SK-N-SH treated with all-trans-retinoic acid at 6 μM for 48 hours (cell line): ENCODE measurements at regions not wholly inside any gene's neighbourhood (a gene's known extent, or its start where the extent isn't known, plus 50 kb on each side); places are given as distances from the start of the nearest gene placed in this dataset.

Source experiments
- ATAC-seq: fragments of 200-7000 bp; cut with Tn5 transposase; 3 replicates; pipeline ENCODE4 v1.9.1; 2020; ENCODE audit warnings: mild to moderate bottlenecking, moderate library complexity
- ARNTL ChIP-seq: fragments of 450-650 bp; formaldehyde crosslinking; IDR thresholded peaks from 2 replicates; pipeline ENCODE4 v1.5.0; 2020; ENCODE audit warnings: low read depth, mild to moderate bottlenecking, moderate library complexity, borderline replicate concordance
- BACH2 ChIP-seq: fragments of 250-450 bp; sonication (Bioruptor Pico); IDR thresholded peaks from 2 replicates; pipeline ENCODE4 v1.9.0; 2021; ENCODE audit warnings: mild to moderate bottlenecking, borderline replicate concordance
- CSDC2 ChIP-seq: fragments of 250-450 bp; sonication (Bioruptor Pico); IDR thresholded peaks from 2 replicates; pipeline ENCODE4 v1.5.0; 2020; ENCODE audit warnings: mild to moderate bottlenecking, moderate library complexity
- ESRRG ChIP-seq: fragments of 250-450 bp; sonication (Bioruptor Pico); IDR thresholded peaks from 2 replicates; pipeline ENCODE4 v1.6.1; 2021; ENCODE audit warnings: mild to moderate bottlenecking
- GLIS3 ChIP-seq: fragments of 250-450 bp; sonication (Bioruptor Pico); IDR thresholded peaks from 2 replicates; pipeline ENCODE4 v1.5.0; 2020; ENCODE audit warnings: mild to moderate bottlenecking, moderate library complexity
- ISL1 ChIP-seq: fragments of 250-450 bp; sonication (Bioruptor Pico); IDR thresholded peaks from 2 replicates; pipeline ENCODE4 v2.1.2; 2022; ENCODE audit warnings: mild to moderate bottlenecking, moderate library complexity
- PPARA ChIP-seq: fragments of 250-450 bp; sonication (Bioruptor Pico); IDR thresholded peaks from 2 replicates; pipeline ENCODE4 v1.5.0; 2020; ENCODE audit warnings: mild to moderate bottlenecking, borderline replicate concordance
- RARB ChIP-seq: fragments of 250-450 bp; sonication (Bioruptor Pico); IDR thresholded peaks from 2 replicates; pipeline ENCODE4 v1.8.0; 2021; ENCODE audit warnings: mild to moderate bottlenecking, moderate library complexity
- SNAI2 ChIP-seq: fragments of 250-450 bp; sonication (Bioruptor Pico); IDR thresholded peaks from 2 replicates; pipeline ENCODE4 v1.5.0; 2020; ENCODE audit warnings: mild to moderate bottlenecking, moderate library complexity
- TCF4 ChIP-seq: fragments of 250-450 bp; sonication (Bioruptor Pico); IDR thresholded peaks from 2 replicates; pipeline ENCODE4 v1.8.0; 2021; ENCODE audit warnings: mild to moderate bottlenecking, moderate library complexity, borderline replicate concordance
- TOX ChIP-seq: fragments of 250-450 bp; sonication (Bioruptor Pico); IDR thresholded peaks from 2 replicates; pipeline ENCODE4 v1.8.0; 2021; ENCODE audit warnings: mild to moderate bottlenecking, moderate library complexity, borderline replicate concordance
- ZC3H10 ChIP-seq: fragments of 250-450 bp; sonication (Bioruptor Pico); IDR thresholded peaks from 2 replicates; pipeline ENCODE4 v1.5.1; 2021; ENCODE audit warnings: mild to moderate bottlenecking, moderate library complexity
- ZFP3 ChIP-seq: fragments of 250-450 bp; sonication (Bioruptor Pico); IDR thresholded peaks from 2 replicates; pipeline ENCODE4 v1.5.0; 2020; ENCODE audit warnings: mild to moderate bottlenecking, moderate library complexity
- ZFP30 ChIP-seq: fragments of 450-650 bp; formaldehyde crosslinking; IDR thresholded peaks from 2 replicates; pipeline ENCODE4 v1.5.0; 2022; ENCODE audit warnings: mild to moderate bottlenecking, moderate library complexity
- ZNF565 ChIP-seq: fragments of 450-650 bp; formaldehyde crosslinking; conservative IDR thresholded peaks from 2 replicates; pipeline ENCODE4 v1.5.0; 2020; ENCODE audit warnings: low read depth, mild to moderate bottlenecking, moderate library complexity
- ZNF70 ChIP-seq: fragments of 450-650 bp; formaldehyde crosslinking; IDR thresholded peaks from 2 replicates; pipeline ENCODE4 v1.5.0; 2020; ENCODE audit warnings: mild to moderate bottlenecking, moderate library complexity
- ZNF8 ChIP-seq: fragments of 450-650 bp; formaldehyde crosslinking; IDR thresholded peaks from 2 replicates; pipeline ENCODE4 v1.5.0; 2020; ENCODE audit warnings: mild to moderate bottlenecking, moderate library complexity
- TF ChIP-seq, protein P1 (sequence below): fragments of 250-450 bp; sonication (Bioruptor Pico); IDR thresholded peaks from 2 replicates; pipeline ENCODE4 v1.5.0; 2020; ENCODE audit warnings: mild to moderate bottlenecking, moderate library complexity
- TF ChIP-seq, protein P2 (sequence below): fragments of 250-450 bp; sonication (Bioruptor Pico); IDR thresholded peaks from 2 replicates; pipeline ENCODE4 v1.8.0; 2021; ENCODE audit warnings: low read depth, mild to moderate bottlenecking, moderate library complexity, borderline replicate concordance
- TF ChIP-seq, protein P3 (sequence below): fragments of 250-450 bp; sonication (Bioruptor Pico); IDR thresholded peaks from 2 replicates; pipeline ENCODE4 v1.8.0; 2020; ENCODE audit warnings: mild to moderate bottlenecking, moderate library complexity, borderline replicate concordance
- TF ChIP-seq, protein P4 (sequence below): fragments of 250-450 bp; sonication (Bioruptor Pico); IDR thresholded peaks from 2 replicates; pipeline ENCODE4 v1.5.1; 2021; ENCODE audit warnings: mild to moderate bottlenecking, moderate library complexity

DNA sequence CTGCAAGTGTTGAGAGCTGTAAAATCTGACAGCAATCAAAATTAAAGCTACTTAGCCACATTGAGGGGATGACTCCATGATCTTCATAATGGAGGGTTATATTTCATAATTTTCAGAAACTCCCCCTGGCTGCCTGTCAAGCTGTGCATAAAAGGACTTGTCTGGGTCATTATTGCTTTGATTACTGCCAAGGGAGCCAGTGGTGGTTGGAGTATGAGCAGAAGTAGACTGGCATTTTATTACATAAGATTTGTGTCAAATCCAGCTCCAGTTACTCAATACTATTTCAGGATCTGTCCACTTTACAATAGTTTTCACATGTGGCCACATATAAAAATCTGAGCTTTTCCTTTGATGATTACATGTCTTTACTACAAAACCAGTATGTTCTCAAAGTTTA is 108.9 kb upstream of the SLC5A12 start:
- no peak for TF ChIP-seq ZNF70 (CRISPR knock-in tag)
- TF ChIP-seq ZNF8, result no peak
- no peak for TF ChIP-seq PPARA
- TF ChIP-seq, protein P1, sequence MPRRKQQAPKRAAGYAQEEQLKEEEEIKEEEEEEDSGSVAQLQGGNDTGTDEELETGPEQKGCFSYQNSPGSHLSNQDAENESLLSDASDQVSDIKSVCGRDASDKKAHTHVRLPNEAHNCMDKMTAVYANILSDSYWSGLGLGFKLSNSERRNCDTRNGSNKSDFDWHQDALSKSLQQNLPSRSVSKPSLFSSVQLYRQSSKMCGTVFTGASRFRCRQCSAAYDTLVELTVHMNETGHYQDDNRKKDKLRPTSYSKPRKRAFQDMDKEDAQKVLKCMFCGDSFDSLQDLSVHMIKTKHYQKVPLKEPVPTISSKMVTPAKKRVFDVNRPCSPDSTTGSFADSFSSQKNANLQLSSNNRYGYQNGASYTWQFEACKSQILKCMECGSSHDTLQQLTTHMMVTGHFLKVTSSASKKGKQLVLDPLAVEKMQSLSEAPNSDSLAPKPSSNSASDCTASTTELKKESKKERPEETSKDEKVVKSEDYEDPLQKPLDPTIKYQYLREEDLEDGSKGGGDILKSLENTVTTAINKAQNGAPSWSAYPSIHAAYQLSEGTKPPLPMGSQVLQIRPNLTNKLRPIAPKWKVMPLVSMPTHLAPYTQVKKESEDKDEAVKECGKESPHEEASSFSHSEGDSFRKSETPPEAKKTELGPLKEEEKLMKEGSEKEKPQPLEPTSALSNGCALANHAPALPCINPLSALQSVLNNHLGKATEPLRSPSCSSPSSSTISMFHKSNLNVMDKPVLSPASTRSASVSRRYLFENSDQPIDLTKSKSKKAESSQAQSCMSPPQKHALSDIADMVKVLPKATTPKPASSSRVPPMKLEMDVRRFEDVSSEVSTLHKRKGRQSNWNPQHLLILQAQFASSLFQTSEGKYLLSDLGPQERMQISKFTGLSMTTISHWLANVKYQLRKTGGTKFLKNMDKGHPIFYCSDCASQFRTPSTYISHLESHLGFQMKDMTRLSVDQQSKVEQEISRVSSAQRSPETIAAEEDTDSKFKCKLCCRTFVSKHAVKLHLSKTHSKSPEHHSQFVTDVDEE (CRISPR knock-in tag), result no peak
- TF ChIP-seq RARB, result no peak
- no peak for TF ChIP-seq ESRRG (CRISPR knock-in tag)
- TF ChIP-seq, protein P2, sequence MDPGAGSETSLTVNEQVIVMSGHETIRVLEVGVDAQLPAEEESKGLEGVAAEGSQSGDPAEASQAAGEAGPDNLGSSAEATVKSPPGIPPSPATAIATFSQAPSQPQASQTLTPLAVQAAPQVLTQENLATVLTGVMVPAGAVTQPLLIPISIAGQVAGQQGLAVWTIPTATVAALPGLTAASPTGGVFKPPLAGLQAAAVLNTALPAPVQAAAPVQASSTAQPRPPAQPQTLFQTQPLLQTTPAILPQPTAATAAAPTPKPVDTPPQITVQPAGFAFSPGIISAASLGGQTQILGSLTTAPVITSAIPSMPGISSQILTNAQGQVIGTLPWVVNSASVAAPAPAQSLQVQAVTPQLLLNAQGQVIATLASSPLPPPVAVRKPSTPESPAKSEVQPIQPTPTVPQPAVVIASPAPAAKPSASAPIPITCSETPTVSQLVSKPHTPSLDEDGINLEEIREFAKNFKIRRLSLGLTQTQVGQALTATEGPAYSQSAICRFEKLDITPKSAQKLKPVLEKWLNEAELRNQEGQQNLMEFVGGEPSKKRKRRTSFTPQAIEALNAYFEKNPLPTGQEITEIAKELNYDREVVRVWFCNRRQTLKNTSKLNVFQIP (CRISPR knock-in tag), result no peak
- no peak for TF ChIP-seq ZNF565
- TF ChIP-seq ZC3H10 (CRISPR knock-in tag), result no peak
- TF ChIP-seq, protein P3, sequence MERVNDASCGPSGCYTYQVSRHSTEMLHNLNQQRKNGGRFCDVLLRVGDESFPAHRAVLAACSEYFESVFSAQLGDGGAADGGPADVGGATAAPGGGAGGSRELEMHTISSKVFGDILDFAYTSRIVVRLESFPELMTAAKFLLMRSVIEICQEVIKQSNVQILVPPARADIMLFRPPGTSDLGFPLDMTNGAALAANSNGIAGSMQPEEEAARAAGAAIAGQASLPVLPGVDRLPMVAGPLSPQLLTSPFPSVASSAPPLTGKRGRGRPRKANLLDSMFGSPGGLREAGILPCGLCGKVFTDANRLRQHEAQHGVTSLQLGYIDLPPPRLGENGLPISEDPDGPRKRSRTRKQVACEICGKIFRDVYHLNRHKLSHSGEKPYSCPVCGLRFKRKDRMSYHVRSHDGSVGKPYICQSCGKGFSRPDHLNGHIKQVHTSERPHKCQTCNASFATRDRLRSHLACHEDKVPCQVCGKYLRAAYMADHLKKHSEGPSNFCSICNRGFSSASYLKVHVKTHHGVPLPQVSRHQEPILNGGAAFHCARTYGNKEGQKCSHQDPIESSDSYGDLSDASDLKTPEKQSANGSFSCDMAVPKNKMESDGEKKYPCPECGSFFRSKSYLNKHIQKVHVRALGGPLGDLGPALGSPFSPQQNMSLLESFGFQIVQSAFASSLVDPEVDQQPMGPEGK (CRISPR knock-in tag), result no peak
- TF ChIP-seq, protein P4, sequence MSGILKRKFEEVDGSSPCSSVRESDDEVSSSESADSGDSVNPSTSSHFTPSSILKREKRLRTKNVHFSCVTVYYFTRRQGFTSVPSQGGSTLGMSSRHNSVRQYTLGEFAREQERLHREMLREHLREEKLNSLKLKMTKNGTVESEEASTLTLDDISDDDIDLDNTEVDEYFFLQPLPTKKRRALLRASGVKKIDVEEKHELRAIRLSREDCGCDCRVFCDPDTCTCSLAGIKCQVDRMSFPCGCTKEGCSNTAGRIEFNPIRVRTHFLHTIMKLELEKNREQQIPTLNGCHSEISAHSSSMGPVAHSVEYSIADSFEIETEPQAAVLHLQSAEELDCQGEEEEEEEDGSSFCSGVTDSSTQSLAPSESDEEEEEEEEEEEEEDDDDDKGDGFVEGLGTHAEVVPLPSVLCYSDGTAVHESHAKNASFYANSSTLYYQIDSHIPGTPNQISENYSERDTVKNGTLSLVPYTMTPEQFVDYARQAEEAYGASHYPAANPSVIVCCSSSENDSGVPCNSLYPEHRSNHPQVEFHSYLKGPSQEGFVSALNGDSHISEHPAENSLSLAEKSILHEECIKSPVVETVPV (CRISPR knock-in tag), result no peak
- TF ChIP-seq ZFP30 (CRISPR knock-in tag), result no peak
- TF ChIP-seq SNAI2 (CRISPR knock-in tag), result no peak
- no peak for TF ChIP-seq ZFP3 (CRISPR knock-in tag)
- TF ChIP-seq TOX (CRISPR knock-in tag), result no peak
- TF ChIP-seq ARNTL, result no peak
- TF ChIP-seq ISL1, result no peak
- TF ChIP-seq CSDC2 (CRISPR knock-in tag), result no peak
- no peak for TF ChIP-seq GLIS3 (CRISPR knock-in tag)
- no peak for ATAC-seq

DNA sequence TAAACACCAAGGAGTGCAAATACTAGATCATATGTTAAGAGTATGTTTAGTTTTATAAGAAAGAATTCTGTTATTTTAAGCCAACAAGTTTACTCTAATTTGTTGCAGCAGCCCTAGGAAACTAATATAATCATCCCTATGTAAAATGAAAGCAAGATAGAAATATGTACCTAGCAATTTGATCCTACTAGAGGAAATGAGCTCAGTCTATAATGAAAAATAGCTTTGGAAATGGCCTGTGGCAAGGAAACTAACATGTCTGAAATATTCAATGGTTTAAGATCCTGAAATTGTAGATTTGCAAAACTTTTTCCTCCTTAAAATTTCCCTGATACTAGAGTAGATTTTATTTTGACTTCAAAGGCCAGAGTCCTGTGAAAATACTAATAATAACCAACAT is 112.7 kb upstream of the SLC5A12 start:
- peak; percentile 65 for ATAC-seq
- TF ChIP-seq ZFP3 (CRISPR knock-in tag) (no peak), SNAI2 (CRISPR knock-in tag) (no peak), TCF4 (CRISPR knock-in tag) (no peak), ARNTL (no peak), ISL1 (no peak), ZNF8 (no peak), ZNF70 (CRISPR knock-in tag) (no peak), BACH2 (CRISPR knock-in tag) (no peak)
- TF ChIP-seq, protein P4 (CRISPR knock-in tag), result no peak
- TF ChIP-seq, protein P1 (CRISPR knock-in tag), result no peak
